ENCODE measurements at regions not wholly inside any gene's neighbourhood (a gene's known extent, or its start where the extent isn't known, plus 50 kb on each side); places are given as distances from the start of the nearest gene placed in this dataset.

GRCh38 chr7:119395024-119395423 lies 878.0 kb upstream of the KCND2 start:
- DNase-seq, result no peak

DNA sequence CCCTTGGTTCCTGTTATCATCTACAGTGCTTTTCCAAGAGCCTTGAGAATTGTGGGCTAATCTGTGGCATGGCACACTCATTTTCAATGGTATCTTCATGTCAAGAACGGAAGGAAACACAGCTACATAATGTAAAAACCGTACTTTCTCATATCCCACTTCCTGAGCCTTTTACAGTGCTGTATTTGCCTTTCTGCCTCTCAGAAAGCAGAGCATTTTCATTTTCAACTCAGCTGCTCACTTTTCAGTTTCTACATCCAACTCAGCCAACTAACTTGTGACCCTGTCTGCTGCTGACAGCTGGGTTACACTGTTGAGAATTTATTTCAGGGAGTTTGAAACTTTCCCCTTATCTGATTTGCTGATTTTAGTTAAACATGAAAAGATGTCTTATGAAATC lies 875.8 kb upstream of the KCND2 start:
- no peak for DNase-seq

DNA sequence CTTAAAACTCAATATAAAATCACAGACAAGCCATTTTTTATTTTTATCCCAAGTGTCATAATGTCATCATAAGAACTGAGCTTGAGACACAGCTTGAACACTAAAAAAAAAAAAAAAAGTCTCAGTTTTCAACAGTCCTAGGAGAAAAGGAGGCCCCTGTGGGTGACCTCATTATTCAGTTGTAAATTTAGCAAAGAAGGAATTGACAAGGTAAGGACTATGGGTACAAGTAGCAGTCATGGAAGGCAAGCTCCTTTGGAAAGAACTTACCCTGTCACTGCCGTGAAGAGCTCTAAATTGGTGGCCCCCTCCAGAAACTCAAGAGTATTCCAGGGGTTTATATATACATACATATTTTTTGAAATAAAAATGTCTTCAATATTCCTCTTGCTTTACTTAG lies 864.4 kb upstream of the KCND2 start:
- DNase-seq, result no peak

GRCh38 chr7:119413314-119413805 lies 859.6 kb upstream of the KCND2 start:
- no peak for DNase-seq

DNA sequence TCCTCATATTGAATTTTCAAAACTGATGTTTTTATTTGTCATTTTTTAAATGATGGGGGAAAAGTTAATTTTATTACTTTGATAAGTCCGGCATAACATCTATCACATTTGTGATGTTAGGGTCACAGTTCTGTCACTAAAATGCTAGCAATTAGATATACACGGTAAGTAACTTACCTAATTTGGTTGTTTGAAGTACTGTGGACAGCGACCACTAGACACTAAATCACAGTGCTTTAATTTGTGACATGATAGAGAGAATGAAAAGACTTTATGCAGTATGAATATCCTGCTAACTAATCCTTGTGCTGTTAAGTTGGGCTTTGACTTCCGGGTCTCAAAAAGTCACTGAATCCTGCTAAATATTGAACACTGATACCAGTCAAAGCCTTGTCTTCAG lies 857.3 kb upstream of the KCND2 start:
- DNase-seq, result no peak

DNA sequence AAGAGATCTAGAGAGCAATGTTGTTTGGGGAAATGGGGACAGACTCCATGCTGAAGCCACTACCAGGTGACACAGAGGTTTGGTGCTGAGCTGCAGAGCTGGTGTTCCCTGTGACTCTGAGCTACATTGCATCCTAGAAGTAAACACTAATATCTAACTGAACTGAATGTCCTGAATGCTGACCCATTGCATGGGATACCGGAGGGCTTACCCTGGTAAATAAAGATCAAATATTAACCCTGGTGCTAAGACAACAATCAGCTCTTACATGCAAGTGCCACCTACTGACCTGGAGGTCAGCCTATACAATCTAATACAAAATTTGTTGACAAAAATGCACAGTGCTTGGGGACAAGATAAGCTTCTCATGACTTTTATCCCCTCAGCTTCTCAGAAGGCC lies 851.3 kb upstream of the KCND2 start:
- no peak for DNase-seq

- no peak for DNase-seq
Measured at GRCh38 chr7:119436882-119437281, 836.1 kb upstream of the KCND2 start.

DNA sequence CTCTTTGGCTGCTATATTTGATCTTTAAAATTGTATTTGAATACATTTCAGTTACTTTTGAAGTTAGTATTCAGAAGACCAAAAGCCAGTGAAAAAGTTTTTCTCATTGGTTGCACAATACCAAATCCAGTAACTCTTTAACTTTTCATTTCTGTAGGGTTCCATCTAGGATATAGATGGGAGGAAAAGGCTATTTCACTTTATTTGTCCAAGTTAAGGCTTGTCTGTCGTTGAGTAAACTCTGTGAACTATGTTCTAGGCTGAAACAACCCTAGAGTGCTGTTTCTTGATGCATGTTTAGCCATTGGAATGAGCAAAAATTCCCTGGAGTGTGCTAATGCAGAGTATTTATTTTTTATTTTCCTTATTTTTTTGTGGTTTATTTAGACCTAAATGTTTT lies 834.7 kb upstream of the KCND2 start:
- no peak for DNase-seq

DNA sequence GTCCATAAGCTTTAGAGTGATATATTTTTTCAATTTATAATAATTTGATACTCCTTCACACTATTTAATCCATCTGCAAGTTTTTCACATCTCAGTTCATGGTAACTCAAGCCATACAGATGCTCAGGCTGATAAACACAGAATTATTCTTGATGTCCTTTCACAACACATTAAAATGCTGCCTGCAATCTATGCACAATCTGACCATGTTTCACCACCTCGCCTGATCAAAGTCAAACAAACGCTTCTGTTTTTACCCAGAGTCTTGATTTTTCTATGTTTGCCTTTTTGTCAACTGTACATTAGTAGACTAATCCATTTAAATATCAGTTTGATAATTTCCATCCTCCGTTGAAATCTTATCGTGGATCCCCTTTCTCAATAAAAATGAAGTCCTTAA lies 833.8 kb upstream of the KCND2 start:
- no peak for DNase-seq

GRCh38 chr7:119452401-119452800 lies 820.6 kb upstream of the KCND2 start:
- DNase-seq, result no peak

DNA sequence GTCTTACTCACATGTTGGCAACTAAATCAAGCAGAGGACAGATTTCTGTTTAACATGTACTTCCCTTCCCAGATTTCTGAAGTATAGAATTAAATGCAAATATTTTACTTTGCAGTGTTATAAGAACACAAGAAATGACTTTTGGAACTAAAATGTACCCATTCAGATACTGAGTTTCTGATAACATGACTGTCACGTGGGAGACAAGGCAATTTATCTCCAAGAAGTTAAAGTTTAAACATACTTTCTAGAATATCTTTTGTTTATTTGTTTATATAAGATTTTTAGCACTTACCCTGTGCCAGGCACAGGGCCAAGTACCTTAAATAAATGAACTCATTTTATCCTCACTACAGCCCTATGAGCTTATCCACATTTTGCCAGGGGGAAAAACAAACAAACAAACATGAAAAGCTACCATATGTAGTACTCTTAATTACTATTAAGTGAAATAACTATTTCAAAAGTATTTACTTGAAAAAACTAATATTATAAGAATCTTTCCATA lies 807.1 kb upstream of the KCND2 start:
- DNase-seq, result no peak

- no peak for DNase-seq
Measured at GRCh38 chr7:119472408-119473038, 800.5 kb upstream of the KCND2 start.

DNA sequence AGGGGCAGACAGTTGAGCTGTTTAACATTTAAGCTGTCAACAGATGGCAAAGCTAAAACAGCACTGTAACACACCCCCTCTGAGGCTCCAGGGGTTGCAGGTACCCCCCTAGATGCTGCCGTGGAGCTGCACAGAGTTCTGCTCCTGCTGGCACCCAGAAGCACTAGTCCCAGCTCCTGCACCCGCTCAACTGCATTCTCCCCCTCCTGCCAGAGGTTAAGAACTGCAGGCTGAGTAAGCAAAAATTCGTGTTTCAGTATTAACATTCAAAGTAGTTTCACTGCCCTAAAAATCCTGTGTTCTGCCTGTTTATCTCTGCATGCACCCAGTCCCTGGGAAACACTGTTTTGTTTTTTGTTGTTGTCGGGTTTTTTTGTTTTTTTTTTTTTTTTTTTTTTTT lies 790.8 kb upstream of the KCND2 start:
- DNase-seq, result peak in 1 of 56 donors; percentile 2

DNA sequence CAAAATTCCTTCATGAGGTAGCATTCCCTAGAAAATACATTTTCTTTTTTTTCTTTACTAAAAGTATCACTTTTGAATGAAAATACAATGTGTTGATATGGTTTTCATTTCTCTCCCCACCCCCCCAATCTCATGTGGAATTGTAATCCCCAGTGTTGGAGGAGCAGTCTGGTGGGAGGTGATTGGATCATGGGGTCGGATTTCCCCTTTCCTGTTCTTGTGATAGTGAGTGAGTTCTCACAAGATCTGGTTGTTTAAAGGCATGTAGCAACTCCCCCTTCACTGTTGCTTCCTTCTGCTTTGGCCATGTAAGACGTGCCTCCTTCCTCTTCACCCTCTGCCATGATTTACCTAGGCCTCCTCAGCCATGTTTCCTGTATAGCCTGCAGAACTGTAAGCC lies 790.3 kb upstream of the KCND2 start:
- no peak for DNase-seq

- DNase-seq, result no peak
Measured at GRCh38 chr7:119483364-119483763, 789.6 kb upstream of the KCND2 start.

GRCh38 chr7:119514326-119514725 lies 758.6 kb upstream of the KCND2 start:
- DNase-seq, result no peak

DNA sequence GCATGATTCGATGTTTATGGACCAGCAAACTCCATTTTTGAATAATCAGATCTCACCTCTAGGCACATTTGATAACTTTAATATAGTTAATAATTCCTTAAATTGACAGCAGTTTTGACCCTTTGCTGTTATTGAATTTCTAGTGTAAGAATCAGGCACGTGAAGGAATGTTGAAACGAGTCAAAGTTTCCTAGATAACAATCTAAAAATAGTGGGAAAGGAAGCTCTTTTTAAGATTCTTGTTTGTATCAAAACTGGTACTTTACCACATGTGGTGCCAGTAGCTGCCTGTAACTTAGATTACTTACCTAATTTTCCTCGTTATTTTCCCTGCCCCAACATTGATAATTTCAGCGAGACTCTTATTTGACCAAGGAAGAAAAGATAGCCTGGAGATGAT lies 757.8 kb upstream of the KCND2 start:
- DNase-seq, result no peak

GRCh38 chr7:119515962-119516361 lies 757.0 kb upstream of the KCND2 start:
- no peak for DNase-seq

GRCh38 chr7:119522263-119522662 lies 750.7 kb upstream of the KCND2 start:
- DNase-seq, result no peak

GRCh38 chr7:119522698-119523097 lies 750.3 kb upstream of the KCND2 start:
- DNase-seq, result no peak

GRCh38 chr7:119545118-119545517 lies 727.9 kb upstream of the KCND2 start:
- DNase-seq, result no peak

DNA sequence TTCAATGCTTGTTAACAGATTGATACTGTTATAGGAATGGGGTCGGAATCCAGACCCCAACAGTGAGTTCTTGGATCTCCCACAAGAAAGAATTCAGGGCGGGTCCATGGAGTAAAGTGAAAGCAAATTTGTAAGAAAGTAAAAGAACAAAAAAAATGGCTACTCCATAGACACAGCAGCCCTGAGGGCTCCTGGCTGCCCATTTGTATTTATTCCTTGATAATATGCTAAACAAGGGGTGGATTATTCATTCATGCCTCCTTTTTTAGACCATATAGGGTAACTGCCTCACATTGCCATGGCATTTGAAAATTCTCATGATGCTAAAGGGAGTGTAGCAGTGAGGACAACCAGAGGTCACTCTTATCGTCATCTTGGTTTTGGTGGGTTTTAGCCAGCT lies 717.2 kb upstream of the KCND2 start:
- no peak for DNase-seq

GRCh38 chr7:119556436-119556835 lies 716.5 kb upstream of the KCND2 start:
- no peak for DNase-seq

DNA sequence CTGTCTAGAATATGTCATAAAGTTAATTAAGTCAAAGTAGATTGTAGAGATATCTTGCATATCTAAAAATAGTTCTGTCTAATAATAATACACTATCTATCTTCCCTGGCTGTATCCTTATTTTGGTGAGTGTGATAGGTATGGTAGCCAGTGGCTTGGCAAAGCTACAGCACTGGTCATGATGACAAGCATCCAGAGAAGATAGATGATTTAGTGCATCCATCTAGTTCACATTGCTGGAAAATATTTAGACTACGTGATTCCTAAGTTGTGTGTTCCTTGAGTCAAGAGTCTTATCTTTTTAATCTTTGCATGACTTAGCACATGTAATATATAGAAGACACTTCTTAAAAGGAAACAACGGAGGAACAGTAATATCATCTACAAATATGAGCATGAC lies 711.2 kb upstream of the KCND2 start:
- no peak for DNase-seq

All from amygdala (tissue), 56 donors.